ENCODE measurements at regions not wholly inside any gene's neighbourhood (a gene's known extent, or its start where the extent isn't known, plus 50 kb on each side); places are given as distances from the start of the nearest gene placed in this dataset.

DNA sequence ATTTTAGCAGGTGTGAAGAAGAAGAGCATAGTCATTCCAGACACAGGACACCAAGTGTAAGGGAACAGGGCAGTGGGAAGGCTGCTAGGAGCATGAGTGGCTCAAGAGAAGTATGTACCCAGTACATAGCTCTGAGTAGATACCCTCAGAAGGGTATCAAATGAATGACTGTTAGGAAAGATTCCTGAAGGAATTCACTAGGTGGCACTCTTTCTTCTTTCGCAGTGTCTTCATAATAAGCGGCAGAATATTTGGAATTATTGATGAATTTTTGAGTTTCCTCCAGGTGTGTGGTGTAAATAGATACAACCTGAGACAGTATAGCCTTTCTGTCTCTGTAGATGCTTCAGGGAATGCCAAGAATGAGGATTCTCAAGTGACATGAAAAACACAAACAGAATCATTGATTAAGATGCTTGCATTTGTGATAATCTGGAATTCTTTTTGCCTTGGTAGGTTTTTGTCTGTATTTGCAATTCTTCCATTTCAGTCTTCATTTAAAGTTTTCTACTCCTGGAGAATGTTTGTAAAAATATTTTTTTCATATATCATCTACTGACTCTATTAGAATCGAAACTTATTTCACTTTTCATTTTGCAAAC is 264.3 kb upstream of the RIMS1 start:
- TF ChIP-seq, protein P1, sequence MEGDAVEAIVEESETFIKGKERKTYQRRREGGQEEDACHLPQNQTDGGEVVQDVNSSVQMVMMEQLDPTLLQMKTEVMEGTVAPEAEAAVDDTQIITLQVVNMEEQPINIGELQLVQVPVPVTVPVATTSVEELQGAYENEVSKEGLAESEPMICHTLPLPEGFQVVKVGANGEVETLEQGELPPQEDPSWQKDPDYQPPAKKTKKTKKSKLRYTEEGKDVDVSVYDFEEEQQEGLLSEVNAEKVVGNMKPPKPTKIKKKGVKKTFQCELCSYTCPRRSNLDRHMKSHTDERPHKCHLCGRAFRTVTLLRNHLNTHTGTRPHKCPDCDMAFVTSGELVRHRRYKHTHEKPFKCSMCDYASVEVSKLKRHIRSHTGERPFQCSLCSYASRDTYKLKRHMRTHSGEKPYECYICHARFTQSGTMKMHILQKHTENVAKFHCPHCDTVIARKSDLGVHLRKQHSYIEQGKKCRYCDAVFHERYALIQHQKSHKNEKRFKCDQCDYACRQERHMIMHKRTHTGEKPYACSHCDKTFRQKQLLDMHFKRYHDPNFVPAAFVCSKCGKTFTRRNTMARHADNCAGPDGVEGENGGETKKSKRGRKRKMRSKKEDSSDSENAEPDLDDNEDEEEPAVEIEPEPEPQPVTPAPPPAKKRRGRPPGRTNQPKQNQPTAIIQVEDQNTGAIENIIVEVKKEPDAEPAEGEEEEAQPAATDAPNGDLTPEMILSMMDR (IDR thresholded peaks at IDR 0.05) = no peak
- no peak for TF ChIP-seq EZH2 (IDR thresholded peaks at IDR 0.05; ENCODE audit: borderline replicate concordance, insufficient read depth, low read depth, low read length, poor library complexity, severe bottlenecking)
- no peak overlapping the region for H3K4me3 Mint-ChIP-seq
- Histone ChIP-seq H3K4me3 (ENCODE audit: control extremely low read depth in 1 of 5, extremely low read depth in 1 of 5, insufficient read depth in 1 of 5, low read depth in 2 of 5, low read length in 4 of 5) (no peak overlapping the region), H3K9me3 (ENCODE audit: control extremely low read depth in 1 of 3, control insufficient read depth in 2 of 3, insufficient read depth in 1 of 3, low read length in 2 of 3) (peaks cover 0 to 8% (median 6%) of the 10 kb centered on the region in 3 donors), H2AFZ (ENCODE audit: insufficient read depth, low read depth, low read length, poor library complexity, severe bottlenecking) (no peak overlapping the region), H3K79me2 (ENCODE audit: control insufficient read depth, insufficient read depth, low read length) (no peaks in the 10 kb centered on the region), H3K36me3 (replicated peaks in 1 of 2; ENCODE audit: control extremely low read depth in 1 of 2, control insufficient read depth in 1 of 2, extremely low read depth in 1 of 2, insufficient read depth in 2 of 2, low read length in 1 of 2) (no peaks in the 10 kb centered on the region), H3K27ac (ENCODE audit: low read length in 2 of 2) (no peak overlapping the region), H3K4me1 (ENCODE audit: control insufficient read depth in 2 of 2, insufficient read depth in 2 of 2, low read length in 2 of 2) (no peaks in the 10 kb centered on the region), H3K4me2 (replicated peaks; ENCODE audit: low read depth, low read length, poor library complexity, severe bottlenecking) (no peak overlapping the region), H3K9ac (ENCODE audit: low read length) (no peak overlapping the region), H4K20me1 (ENCODE audit: control insufficient read depth, insufficient read depth, low read length, poor library complexity, severe bottlenecking) (no peaks in the 10 kb centered on the region), H3K27me3 (replicated peaks in 1 of 4; ENCODE audit: control extremely low read depth in 1 of 4, control insufficient read depth in 3 of 4, insufficient read depth in 4 of 4, low read length in 3 of 4) (no peaks in the 10 kb centered on the region)
- CTCF ChIA-PET = no interaction called here
- peaks cover 10% of the 10 kb centered on the region for H3K9me3 Mint-ChIP-seq (ENCODE audit: insufficient read depth)
- H3K4me1 Mint-ChIP-seq = no peaks in the 10 kb centered on the region
- ATAC-seq (ENCODE audit: low read depth) (no peak), DNase-seq (no peak)
- peaks cover 3% of the 10 kb centered on the region for H3K27me3 Mint-ChIP-seq
- no peak overlapping the region for H3K27ac Mint-ChIP-seq
- POLR2A ChIA-PET = no interaction called here
- no CpG with 5 or more reads among the region's 3 CpGs for WGBS (ENCODE audit: insufficient coverage)
- intact Hi-C loops (cut with micrococcal nuclease) = no loop called here

DNA sequence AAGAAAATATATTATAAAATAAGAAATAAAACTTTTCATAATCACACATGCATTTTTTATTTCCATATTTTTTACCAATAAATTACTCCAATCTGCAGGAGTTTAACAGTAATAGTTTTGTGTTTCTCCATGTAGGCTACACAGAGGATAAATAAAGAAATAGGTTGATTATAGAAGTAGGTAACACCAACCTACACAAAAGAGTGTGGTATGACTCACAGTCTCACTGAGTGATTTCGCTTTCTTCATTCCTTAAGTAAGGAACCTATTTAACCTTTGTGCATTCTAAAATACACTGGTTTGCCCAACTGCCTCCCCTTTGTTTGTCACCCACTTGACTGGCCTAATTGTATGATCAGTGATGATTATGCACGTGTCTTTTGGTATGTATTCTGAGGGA is 244.2 kb upstream of the RIMS1 start:
- ChIA-PET CTCF (no interaction called here), POLR2A (no interaction called here)
- no peak overlapping the region for H3K27ac ChIP-seq (ENCODE audit: low read length in 2 of 2)
- no peaks in the 10 kb centered on the region for H3K27me3 ChIP-seq (replicated peaks in 1 of 4; ENCODE audit: control extremely low read depth in 1 of 4, control insufficient read depth in 3 of 4, insufficient read depth in 4 of 4, low read length in 3 of 4)
- no peak for ATAC-seq (ENCODE audit: low read depth)
- no peak overlapping the region for H3K4me2 ChIP-seq (replicated peaks; ENCODE audit: low read depth, low read length, poor library complexity, severe bottlenecking)
- no peak for DNase-seq
- no peaks in the 10 kb centered on the region for H4K20me1 ChIP-seq (ENCODE audit: control insufficient read depth, insufficient read depth, low read length, poor library complexity, severe bottlenecking)
- WGBS (ENCODE audit: insufficient coverage) = no CpG with 5 or more reads among the region's 2 CpGs
- H3K36me3 ChIP-seq (replicated peaks in 1 of 2; ENCODE audit: control extremely low read depth in 1 of 2, control insufficient read depth in 1 of 2, extremely low read depth in 1 of 2, insufficient read depth in 2 of 2, low read length in 1 of 2) = no peaks in the 10 kb centered on the region
- no peaks in the 10 kb centered on the region for H3K4me1 Mint-ChIP-seq
- intact Hi-C loops (cut with micrococcal nuclease) = no loop called here
- no peak overlapping the region for H3K4me3 ChIP-seq (ENCODE audit: control extremely low read depth in 1 of 5, extremely low read depth in 1 of 5, insufficient read depth in 1 of 5, low read depth in 2 of 5, low read length in 4 of 5)
- H3K79me2 ChIP-seq (ENCODE audit: control insufficient read depth, insufficient read depth, low read length) = no peaks in the 10 kb centered on the region
- no peak for TF ChIP-seq EZH2 (IDR thresholded peaks at IDR 0.05; ENCODE audit: borderline replicate concordance, insufficient read depth, low read depth, low read length, poor library complexity, severe bottlenecking)
- TF ChIP-seq, protein P1 (IDR thresholded peaks at IDR 0.05) = no peak
- no peaks in the 10 kb centered on the region for H3K9me3 ChIP-seq (ENCODE audit: control extremely low read depth in 1 of 3, control insufficient read depth in 2 of 3, insufficient read depth in 1 of 3, low read length in 2 of 3)
- H3K4me3 Mint-ChIP-seq = no peak overlapping the region
- no peaks in the 10 kb centered on the region for H3K27me3 Mint-ChIP-seq
- no peaks in the 10 kb centered on the region for H3K9me3 Mint-ChIP-seq (ENCODE audit: insufficient read depth)
- no peak overlapping the region for H3K27ac Mint-ChIP-seq
- H2AFZ ChIP-seq (ENCODE audit: insufficient read depth, low read depth, low read length, poor library complexity, severe bottlenecking) = no peak overlapping the region
- H3K4me1 ChIP-seq (ENCODE audit: control insufficient read depth in 2 of 2, insufficient read depth in 2 of 2, low read length in 2 of 2) = no peaks in the 10 kb centered on the region
- H3K9ac ChIP-seq (ENCODE audit: low read length) = no peak overlapping the region
